ENCODE measurements at regions not wholly inside any gene's neighbourhood (a gene's known extent, or its start where the extent isn't known, plus 50 kb on each side); places are given as distances from the start of the nearest gene placed in this dataset.

DNA sequence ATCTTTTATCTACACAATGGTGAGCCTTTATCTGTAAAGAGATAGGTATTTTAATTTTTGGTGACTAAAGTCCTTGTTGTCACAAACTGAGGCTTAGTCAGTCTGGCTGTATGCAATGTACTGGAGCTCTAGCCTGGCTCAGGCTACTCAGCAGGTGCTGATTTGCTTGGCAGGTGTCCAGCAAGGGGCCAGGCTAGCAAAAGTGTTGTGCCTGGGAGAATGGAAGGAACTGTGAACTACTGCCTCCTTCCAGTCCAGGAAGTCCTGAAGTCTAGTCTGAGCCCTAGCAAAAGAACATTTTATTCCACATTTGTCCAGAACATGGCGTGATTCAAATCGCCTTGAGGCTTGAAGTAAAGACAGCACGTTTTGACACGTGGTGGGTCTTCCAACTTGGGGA, 260.5 kb downstream of the CCDC85A start:
- ATAC-seq (no peak), DNase-seq (no peak)

DNA sequence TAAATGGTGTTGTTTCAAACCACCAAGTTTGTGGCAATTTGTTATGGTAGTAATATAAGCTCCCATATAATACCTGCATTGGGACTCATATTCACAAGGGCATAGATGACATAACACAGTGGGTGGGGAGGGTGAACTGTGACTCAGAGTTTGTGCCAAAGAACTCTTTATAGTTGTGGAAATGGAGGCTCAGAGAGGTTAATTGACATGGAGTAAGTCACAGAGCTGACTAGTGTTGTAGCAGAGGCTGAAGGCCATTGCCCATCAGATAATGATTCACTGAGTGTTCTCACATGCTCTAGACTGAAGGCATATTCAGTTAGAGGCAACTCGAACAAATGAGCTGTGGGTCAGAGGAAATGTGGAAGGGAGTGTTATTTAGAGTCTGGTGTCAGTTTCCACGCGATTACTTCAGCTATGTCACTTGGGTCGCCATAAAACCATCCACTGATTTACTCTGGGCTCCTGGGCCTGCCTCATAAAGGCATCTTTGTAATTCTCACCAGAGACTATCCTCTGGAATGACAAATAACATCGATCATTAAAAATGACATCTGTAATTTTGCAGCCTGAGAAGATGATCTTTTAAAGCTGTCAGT, 264.7 kb downstream of the CCDC85A start:
- DNase-seq (no peak), ATAC-seq (no peak)

DNA sequence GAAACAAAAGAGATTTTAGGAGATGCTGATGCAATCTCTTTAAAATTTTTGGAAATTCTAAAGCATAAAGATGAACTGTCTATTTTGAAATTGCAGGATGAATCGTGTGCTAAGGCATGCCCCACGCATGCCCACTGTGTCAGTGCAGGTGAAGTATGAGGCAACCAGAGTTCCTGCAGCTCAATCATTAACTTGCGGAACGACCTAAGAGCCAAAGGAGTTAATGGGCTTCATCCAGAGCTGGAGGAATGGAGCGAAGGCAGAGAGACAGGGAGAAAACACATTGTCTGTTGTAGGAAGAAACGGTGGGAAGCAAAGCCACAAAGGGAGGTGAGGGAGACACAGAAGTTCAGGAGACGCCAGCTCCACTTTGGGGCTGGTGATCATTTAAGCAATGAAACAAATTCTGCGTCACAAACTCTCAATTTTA, 265.2 kb downstream of the CCDC85A start:
- no peak for DNase-seq
- ATAC-seq, result no peak

DNA sequence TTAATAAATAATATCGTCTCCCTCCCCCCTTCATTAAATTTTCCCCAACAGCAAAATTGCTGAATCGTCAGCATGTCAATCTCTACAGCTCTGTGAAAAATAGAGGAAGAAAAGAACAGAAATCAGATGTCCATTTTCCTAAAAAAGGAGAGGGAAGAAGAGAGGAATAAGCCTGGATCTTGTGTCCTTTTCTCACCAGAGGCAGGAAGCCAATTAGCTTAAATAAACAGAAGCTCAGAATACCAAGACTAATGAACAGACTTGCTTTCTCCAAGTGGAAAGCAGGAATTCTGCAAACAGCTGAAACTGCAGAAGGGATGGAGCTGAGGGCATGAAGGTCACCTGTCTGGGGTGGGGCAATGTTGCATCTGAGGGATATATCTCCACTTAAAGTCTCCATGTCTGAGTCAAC, 265.7 kb downstream of the CCDC85A start:
- DNase-seq, result no peak

DNA sequence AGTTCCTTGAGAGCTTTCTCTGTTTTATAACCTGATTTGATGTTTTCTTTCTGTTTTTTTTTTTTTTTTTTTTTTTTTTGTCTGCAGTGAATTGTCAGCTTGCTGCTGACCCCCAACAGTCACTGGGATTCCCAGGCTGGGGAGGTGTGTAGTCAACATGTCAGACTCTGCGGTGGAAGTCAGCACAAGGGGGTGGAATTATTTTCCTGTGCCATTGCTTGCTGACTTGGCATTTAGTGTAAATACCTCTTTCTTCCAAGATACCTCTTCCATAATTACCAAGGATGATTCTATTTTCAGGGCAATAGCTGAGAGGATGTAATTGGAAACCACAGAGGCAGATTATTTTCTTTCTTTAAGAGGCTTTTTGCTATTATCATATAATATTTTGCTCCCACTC, 266.3 kb downstream of the CCDC85A start:
- ATAC-seq, result no peak
- no peak for DNase-seq

More for the DNA sequence above, 265.7 kb downstream of the CCDC85A start:
- no peak for ATAC-seq

DNA sequence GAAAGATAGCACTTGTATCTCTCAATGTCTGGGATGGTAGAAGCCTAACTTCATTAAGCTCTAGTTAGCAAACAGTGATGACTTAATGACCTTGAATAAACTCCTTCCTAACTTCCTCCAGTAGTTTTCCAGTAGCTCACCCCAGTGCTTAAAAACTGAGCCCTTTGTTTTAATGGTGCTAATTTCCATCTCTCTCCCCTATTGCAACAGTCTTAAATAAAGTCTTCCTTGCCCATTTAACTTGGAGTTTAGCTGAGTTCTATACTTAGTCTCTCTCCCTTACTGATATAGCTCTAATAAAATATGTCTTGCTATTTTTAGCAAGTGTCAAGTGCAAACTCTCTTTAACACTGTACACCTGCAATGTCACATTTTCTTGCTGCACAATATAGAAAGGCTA, 267.0 kb downstream of the CCDC85A start:
- DNase-seq (no peak), ATAC-seq (no peak)

DNA sequence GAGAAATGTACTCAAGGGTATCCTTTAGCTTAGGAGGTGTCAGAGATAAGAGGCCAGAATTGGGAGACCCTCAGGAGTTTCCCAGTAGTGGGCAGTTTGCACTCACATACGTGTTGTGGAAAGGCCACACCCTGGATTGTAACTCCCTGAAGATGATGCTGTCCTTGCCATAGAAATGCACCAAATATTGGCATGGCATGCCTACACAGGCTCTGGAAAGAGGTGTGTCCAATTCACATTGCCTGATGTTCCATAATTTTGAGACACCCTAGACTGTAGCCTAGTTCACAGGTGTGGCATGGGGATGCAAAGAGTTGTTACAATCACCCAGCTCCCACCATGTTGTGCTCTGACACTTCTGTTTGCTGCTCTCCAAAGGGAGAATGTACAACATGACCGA, 271.9 kb downstream of the CCDC85A start:
- ATAC-seq (no peak), DNase-seq (no peak)

DNA sequence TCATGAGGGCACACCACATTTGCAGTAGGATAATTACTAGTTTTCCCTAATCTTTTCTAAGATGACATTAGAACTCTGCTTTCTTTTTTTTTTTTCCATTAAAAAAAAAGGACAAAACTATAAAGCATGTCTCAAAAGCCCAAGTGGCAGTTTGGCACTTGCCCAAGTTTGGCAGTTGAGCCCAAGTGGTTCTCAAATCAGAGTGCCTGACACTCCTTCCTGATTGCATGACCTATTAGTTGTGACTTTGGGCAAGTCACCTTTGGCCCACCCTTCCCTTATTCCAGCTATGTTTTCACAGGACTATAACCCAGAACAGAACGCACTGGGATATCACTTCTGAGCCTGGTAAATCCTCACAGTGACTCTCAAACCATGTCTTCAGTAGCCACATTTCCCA, 273.0 kb downstream of the CCDC85A start:
- DNase-seq (no peak), ATAC-seq (no peak)

DNA sequence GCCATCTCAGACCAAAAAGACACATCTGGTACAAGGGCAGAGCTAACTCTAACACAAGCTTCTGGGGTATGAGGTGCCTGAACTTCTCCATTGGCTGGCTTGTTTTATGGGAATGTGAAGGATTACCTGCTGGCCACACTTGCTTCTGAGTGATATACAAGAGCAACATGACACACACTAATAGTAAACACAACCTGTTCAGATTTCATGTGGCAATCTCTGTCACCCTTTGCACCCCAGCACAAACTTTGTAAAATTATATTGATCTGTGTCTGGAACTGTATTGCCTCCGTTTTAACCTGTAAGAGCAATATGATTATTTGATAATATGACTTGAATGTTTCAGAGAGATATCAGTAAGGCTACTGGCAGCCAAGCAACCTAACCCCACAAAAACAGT, 276.7 kb downstream of the CCDC85A start:
- DNase-seq (no peak), ATAC-seq (no peak)

DNA sequence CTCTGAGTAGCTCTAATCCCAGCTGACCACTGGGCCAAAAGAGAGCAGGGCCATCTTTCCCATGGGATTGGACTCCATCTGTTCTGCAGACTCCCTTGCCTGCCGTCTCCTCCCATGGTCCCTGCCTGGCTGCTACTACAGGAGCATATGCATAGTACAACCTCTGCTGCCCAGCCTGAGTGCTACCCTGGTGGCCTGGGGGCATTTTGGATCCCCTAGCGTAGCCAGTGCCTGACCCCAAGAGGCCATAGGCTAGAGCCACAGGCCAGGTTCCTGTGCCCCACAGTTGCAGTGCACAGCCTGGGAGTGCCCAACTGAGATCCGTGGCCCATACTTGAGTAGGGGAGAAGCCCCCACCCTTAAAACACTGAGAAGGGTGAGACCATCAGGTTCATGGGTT, 280.3 kb downstream of the CCDC85A start:
- ATAC-seq, result no peak
- no peak for DNase-seq

DNA sequence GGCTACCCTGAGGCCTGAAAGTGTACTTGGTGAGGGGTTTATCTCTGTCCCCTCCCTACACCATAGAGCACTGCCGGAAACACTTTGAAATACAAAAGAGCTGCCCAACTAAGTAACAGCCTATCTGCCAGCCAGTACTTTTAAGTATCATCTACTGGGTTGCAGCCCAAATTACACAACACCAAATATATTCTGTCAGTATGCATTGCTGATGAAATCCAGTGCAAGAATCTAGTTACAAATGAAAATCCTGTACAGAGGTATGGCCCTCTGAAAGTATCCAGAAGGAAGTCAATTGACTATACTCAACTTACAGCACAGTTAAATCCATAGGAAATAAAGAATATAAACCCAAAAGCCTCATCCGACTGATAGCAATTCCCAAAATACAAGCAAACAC, 280.8 kb downstream of the CCDC85A start:
- ATAC-seq (no peak), DNase-seq (no peak)

DNA sequence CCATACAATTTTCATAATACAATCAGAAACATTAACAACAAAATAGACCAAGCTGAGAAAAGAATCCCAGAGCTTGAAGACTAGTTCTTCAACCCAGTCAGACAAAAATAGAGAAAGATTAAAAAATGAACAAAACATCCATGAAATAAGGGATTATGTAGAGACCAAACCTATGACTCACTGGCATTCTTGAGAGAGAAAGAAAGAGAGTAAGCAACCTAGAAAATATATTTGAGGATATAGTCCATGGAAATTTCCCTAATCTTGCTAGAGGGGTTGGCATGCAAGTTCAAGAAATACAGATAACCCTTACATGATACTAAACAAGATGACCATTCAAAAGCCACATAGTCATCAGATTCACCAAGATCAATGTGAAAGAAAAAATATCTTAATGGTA, 281.7 kb downstream of the CCDC85A start:
- ATAC-seq (no peak), DNase-seq (no peak)

DNA sequence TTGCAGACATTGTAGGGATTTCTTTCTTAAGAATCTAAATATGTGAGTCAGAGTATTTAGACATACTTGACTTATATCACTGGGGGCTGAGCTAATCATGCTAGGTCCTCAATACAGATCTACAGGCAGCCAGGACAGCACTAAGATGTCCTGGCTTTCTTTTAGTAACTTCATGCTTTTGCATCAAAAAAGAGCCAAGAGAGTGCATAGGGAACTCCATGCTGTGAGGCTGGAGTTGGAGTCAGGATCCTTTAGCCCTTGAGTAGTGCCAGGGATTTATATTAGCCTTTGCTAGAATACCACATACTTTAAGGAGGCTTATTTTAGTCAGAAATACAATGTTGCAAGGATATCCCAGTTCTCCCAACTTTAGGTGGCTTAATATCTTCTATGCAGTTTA, 289.7 kb downstream of the CCDC85A start:
- DNase-seq (no peak), ATAC-seq (no peak)

DNA sequence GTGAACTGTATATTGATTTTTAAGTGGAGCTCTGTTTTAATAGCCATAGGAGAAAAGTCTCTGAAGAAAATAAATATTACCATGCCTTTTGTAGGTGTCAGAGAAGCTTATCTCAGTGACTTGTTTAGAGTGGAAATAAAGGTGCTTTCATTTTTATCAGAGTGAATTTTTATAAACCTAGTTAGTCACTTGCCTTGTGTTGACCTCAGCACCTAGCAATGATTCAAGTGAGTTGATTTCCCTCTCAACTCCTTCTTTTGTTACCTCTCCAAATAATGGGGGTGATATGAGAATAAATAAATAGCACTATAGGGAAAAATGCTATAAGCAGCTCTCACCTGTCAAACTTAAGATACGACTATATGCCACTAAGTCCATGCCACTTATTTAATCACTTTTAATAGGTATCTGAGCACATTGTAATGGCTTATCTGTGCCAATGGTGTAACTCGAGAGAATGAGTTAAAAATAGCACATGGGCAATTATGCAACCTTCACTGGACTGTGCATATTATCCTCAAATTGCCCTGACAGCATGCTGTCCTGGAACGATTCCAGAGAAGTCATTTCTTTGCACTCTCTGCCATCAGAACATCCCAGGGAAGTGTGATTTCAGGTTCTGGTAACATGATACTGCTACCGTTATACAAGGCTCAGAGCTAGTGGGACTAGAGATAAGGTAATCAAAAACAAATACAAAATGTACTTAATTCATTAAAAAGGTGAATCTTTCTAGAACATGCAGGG, 290.8 kb downstream of the CCDC85A start:
- DNase-seq (no peak), ATAC-seq (no peak)

DNA sequence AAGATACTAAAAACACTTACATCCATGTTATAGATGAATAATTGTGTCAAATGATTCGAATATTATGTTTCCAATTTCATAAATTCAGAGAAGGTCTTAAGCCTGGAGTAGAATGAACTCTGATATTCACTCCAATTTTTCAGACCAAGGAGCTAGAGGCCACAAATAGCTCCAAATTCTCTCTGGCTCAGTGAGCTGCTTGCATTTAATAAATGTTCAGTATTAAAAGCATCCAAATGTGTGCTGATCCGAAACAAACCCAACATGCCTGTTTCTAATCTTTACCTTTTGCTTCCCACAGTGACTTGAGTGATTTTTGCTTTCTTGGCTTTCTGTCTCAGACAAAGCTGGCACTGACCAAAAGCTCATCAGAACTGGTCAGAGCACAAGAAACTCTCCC, 291.4 kb downstream of the CCDC85A start:
- DNase-seq, result no peak

DNA sequence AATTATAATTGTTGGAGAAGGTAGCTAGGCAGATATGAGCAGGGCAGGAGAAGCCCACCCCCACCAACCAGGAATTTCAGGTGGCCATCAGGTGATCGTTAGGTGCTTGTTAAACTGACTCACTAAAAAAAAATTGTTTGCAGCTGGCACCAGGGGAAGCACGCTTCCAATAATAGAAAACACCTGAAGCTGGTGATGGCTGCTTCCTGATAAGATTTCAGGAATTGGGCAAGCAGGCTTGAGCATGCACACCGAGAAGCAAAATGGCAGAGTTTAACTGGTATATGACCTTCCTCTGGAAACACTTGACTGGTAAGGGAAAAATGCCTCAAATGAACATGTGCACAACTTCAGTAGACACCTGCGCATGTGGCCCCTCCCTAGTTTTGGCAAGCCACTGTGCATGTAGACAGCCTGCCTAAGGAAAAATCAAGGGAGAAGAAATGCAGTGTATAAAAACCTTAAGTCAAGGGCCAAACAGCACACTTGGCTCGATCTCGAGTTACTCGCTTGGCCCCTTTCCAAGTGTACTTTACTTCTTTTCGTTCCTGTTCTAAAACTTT, 292.8 kb downstream of the CCDC85A start:
- no peak for DNase-seq
- no peak for ATAC-seq

More for the DNA sequence above, 291.4 kb downstream of the CCDC85A start:
- ATAC-seq, result no peak

DNA sequence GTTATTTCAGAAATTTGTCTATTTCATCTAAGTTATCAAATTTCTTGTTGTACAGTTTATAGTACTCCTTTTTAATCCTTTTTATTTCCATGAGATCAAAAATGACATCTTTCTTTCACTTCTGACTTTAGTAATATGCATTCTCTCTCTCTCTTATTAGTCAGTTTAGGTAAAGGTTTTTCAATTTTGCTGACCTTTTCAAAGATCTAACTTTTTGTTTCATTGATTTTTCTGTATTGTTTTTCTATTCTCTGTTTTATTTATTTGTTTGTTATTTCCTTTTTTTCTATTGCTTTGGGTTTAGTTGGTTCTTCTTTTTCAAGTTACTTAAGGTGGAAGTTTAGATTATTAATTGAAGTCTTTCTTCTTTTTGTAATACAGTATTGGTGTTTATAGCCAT, 294.2 kb downstream of the CCDC85A start:
- DNase-seq, result no peak
- ATAC-seq, result no peak

DNA sequence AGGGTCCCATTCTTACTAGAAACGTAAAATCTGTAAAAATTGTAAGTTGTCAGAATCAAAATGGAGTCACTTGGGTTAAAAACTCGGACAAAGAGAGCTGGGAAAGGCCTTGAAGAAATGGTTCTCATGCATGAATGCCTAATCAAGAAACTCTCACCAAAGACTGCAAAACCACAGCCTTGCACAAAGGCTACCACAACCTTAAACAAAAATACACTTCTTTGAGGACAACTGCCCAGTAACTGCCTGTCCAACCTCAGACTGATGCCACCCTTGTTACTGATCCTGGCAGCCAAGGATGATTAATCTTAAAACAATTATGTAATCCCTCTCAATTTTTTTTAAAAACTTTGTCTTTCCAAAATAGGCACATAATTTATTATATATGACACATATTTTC, 299.3 kb downstream of the CCDC85A start:
- DNase-seq (no peak), ATAC-seq (no peak)

DNA sequence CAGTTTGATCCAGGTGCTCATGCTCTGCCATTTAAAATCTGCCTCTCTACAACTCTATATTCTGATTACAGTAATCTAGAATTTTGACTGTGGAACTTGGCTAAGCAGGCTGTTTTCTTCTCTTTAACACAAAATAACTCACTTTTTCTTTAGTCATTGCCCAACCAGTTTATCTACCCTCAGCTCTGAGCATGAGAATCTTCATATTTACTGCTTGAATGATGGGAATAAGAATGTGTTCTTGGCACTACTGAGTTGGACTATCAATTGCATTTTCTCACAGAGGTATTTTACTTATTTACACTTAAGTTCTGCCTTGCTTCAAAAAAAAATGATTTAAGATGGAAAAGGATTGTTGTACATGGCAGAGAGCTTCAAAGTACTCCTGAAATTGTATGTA, 301.1 kb downstream of the CCDC85A start:
- DNase-seq, result no peak
- no peak for ATAC-seq

DNA sequence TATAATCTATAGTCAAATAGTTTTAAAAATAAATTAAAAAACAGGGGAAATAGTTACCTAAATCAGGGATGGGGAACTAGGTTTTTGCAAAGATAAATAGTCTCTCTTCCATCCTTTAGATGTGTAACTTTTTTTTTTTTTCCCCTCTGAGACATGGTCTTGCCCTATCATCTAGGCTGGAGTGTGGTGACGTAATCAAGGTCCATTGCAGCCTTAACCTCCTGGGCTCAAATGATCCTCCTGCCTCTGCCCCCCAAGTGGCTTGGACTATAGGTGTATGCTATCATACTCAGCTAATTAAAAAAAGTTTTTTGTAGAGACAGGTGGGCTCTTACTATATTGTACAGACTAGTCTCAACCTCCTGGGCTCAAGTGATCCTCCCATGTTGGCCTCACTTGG, 316.5 kb downstream of the CCDC85A start:
- no peak for ATAC-seq

DNA sequence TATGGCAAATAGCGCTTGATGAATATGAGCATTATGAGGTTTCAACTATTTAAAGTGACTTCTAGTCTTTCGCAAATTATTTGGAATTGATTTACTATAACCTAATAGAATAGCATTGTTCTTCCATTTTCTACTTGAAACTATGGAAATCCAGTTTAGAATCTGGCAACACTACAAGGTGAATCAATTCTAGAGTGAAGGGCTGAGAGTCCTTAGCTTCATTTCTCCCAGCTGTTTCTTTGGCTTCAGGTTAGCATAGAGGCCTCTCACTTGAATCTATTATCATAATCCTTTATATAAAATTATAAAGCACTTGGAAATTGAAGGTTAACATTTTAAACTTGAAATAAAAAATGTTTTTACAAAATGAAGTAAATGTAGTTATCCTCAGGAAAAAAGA, 318.8 kb downstream of the CCDC85A start:
- no peak for ATAC-seq
- no peak for DNase-seq

More for the DNA sequence above, 316.5 kb downstream of the CCDC85A start:
- no peak for DNase-seq

DNA sequence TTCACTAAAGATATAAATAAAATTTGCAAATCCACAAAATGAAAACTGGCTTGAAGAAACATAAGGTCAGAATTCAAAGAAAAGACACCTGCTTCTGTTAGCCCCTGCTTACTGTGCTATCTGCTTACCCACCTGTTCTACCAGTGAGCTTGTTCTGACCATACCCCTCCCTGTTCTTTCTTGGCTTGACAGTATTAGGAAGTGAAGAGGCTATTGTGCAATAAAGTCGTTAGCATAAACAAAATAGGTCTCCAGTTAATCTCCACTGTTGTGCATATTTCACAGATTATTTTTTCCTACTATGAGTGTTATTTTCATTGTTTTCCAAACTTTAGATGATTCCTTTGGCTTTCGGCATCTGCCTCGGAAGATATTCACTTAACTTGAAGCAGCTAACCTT, 322.1 kb downstream of the CCDC85A start:
- DNase-seq, result no peak
- no peak for ATAC-seq

DNA sequence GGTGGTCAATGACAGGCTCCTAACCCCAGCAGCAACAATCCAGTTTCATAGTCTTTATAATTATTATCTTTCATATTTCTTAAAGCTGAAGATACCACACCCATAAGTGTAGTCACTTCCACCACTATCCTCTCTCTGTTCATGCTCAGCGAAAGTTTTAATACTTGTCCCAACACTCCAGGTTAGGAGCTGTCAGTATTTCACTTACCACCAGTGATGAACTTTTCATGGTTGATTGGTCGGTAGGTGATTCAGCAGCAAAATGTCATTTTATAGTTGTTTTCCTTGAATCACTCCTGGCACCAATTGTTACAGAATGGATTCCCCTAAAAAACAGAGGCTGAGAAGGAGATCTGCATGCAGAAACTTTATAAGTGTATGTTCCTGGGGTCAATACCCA, 324.9 kb downstream of the CCDC85A start:
- DNase-seq, result no peak
- ATAC-seq, result no peak

DNA sequence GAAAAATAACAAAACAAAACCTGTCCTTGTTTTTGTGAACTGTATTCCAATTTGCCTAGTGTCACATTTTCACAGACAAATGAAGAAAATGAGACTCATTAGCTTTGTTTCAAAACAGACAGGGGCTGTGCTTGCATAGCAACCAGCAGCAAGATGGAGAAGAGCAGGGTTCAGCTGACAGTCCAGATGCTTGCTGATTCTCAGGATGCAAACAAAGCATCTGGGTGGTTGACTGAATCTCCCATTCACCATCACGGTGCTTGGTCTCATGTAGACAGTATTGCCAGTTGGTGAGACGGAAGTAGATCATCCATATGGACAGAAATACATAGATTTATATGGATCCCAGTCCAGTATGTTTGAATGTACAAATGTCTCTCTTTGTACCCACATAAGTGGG, 326.8 kb downstream of the CCDC85A start:
- ATAC-seq, result no peak
- no peak for DNase-seq
